ENCODE measurements at regions not wholly inside any gene's neighbourhood (a gene's known extent, or its start where the extent isn't known, plus 50 kb on each side); places are given as distances from the start of the nearest gene placed in this dataset.

GRCh38 chr6:6376845-6377244 lies 56.4 kb upstream of the F13A1 start:
- Histone ChIP-seq H3K4me1 (no peaks in the 10 kb centered on the region), H3K36me3 (replicated peaks) (no peaks in the 10 kb centered on the region), H3K4me3 (no peak overlapping the region), H3K9me3 (no peaks in the 10 kb centered on the region), H3K27me3 (ENCODE audit: low read depth) (no peaks in the 10 kb centered on the region)
- no peak for DNase-seq (ENCODE audit: low spot score in 2 of 2)
- in situ Hi-C loops (cut with MboI; ENCODE audit: low sequenced_read_pairs) = no loop called here

GRCh38 chr6:6377621-6378020 lies 57.2 kb upstream of the F13A1 start:
- Histone ChIP-seq H3K4me1 (no peaks in the 10 kb centered on the region), H3K27me3 (ENCODE audit: low read depth) (no peaks in the 10 kb centered on the region), H3K36me3 (replicated peaks) (no peaks in the 10 kb centered on the region), H3K9me3 (no peaks in the 10 kb centered on the region), H3K4me3 (no peak overlapping the region)
- no peak for DNase-seq (ENCODE audit: low spot score in 2 of 2)
- in situ Hi-C loops (cut with MboI; ENCODE audit: low sequenced_read_pairs) = no loop called here

GRCh38 chr6:6379573-6379972 lies 59.1 kb upstream of the F13A1 start:
- no peaks in the 10 kb centered on the region for H3K4me1 ChIP-seq
- no peak for DNase-seq (ENCODE audit: low spot score in 2 of 2)
- no peak overlapping the region for H3K4me3 ChIP-seq
- in situ Hi-C loops (cut with MboI; ENCODE audit: low sequenced_read_pairs) = no loop called here
- no peaks in the 10 kb centered on the region for H3K9me3 ChIP-seq
- H3K27me3 ChIP-seq (ENCODE audit: low read depth) = no peaks in the 10 kb centered on the region
- H3K36me3 ChIP-seq (replicated peaks) = no peaks in the 10 kb centered on the region

GRCh38 chr6:6384520-6384919 lies 64.1 kb upstream of the F13A1 start:
- H3K4me1 ChIP-seq = no peaks in the 10 kb centered on the region
- H3K27me3 ChIP-seq (ENCODE audit: low read depth) = no peaks in the 10 kb centered on the region
- H3K36me3 ChIP-seq (replicated peaks) = no peaks in the 10 kb centered on the region
- H3K9me3 ChIP-seq = no peaks in the 10 kb centered on the region
- in situ Hi-C loops (cut with MboI; ENCODE audit: low sequenced_read_pairs) = no loop called here
- no peak overlapping the region for H3K4me3 ChIP-seq
- DNase-seq (ENCODE audit: low spot score in 2 of 2) = no peak

- Histone ChIP-seq H3K9me3 (no peaks in the 10 kb centered on the region), H3K4me1 (no peaks in the 10 kb centered on the region), H3K27me3 (ENCODE audit: low read depth) (no peaks in the 10 kb centered on the region), H3K4me3 (no peak overlapping the region), H3K36me3 (replicated peaks) (no peaks in the 10 kb centered on the region)
- DNase-seq (ENCODE audit: low spot score in 2 of 2) = no peak
- in situ Hi-C loops (cut with MboI; ENCODE audit: low sequenced_read_pairs) = no loop called here
These were observed 65.5 kb upstream of the F13A1 start for GRCh38 chr6:6386010-6386409.

GRCh38 chr6:6390849-6391602 lies 70.6 kb upstream of the F13A1 start:
- in situ Hi-C loops (cut with MboI; ENCODE audit: low sequenced_read_pairs) = no loop called here
- Histone ChIP-seq H3K27me3 (ENCODE audit: low read depth) (no peaks in the 10 kb centered on the region), H3K4me1 (no peaks in the 10 kb centered on the region), H3K4me3 (no peak overlapping the region), H3K36me3 (replicated peaks) (no peaks in the 10 kb centered on the region), H3K9me3 (no peaks in the 10 kb centered on the region)
- DNase-seq (ENCODE audit: low spot score in 2 of 2) = no peak

GRCh38 chr6:6392214-6393068 lies 72.0 kb upstream of the F13A1 start:
- Histone ChIP-seq H3K4me3 (no peak overlapping the region), H3K27me3 (ENCODE audit: low read depth) (no peaks in the 10 kb centered on the region), H3K36me3 (replicated peaks) (no peaks in the 10 kb centered on the region), H3K4me1 (no peaks in the 10 kb centered on the region), H3K9me3 (no peaks in the 10 kb centered on the region)
- in situ Hi-C loops (cut with MboI; ENCODE audit: low sequenced_read_pairs) = no loop called here
- no peak for DNase-seq (ENCODE audit: low spot score in 2 of 2)

- H3K4me3 ChIP-seq = no peak overlapping the region
- in situ Hi-C loops (cut with MboI; ENCODE audit: low sequenced_read_pairs) = no loop called here
- no peaks in the 10 kb centered on the region for H3K4me1 ChIP-seq
These were observed 72.6 kb upstream of the F13A1 start for GRCh38 chr6:6393069-6393529.

GRCh38 chr6:6395581-6396197 lies 75.2 kb upstream of the F13A1 start:
- in situ Hi-C loops (cut with MboI; ENCODE audit: low sequenced_read_pairs) = no loop called here
- H3K27me3 ChIP-seq (ENCODE audit: low read depth) = no peaks in the 10 kb centered on the region
- no peak overlapping the region for H3K4me3 ChIP-seq
- DNase-seq (ENCODE audit: low spot score in 2 of 2) = no peak
- no peaks in the 10 kb centered on the region for H3K4me1 ChIP-seq
- no peaks in the 10 kb centered on the region for H3K36me3 ChIP-seq (replicated peaks)
- H3K9me3 ChIP-seq = no peaks in the 10 kb centered on the region

More at GRCh38 chr6:6393069-6393529, 72.6 kb upstream of the F13A1 start:
- DNase-seq (ENCODE audit: low spot score in 2 of 2) = no peak
- no peaks in the 10 kb centered on the region for H3K36me3 ChIP-seq (replicated peaks)
- H3K9me3 ChIP-seq = no peaks in the 10 kb centered on the region
- H3K27me3 ChIP-seq (ENCODE audit: low read depth) = no peaks in the 10 kb centered on the region

GRCh38 chr6:6397842-6398241 lies 77.4 kb upstream of the F13A1 start:
- H3K36me3 ChIP-seq (replicated peaks) = no peaks in the 10 kb centered on the region
- in situ Hi-C loops (cut with MboI; ENCODE audit: low sequenced_read_pairs) = no loop called here

GRCh38 chr6:6399568-6399967 lies 79.1 kb upstream of the F13A1 start:
- in situ Hi-C loops (cut with MboI; ENCODE audit: low sequenced_read_pairs) = no loop called here
- no peak for DNase-seq (ENCODE audit: low spot score in 2 of 2)
- no peaks in the 10 kb centered on the region for H3K27me3 ChIP-seq (ENCODE audit: low read depth)
- H3K9me3 ChIP-seq = no peaks in the 10 kb centered on the region
- no peaks in the 10 kb centered on the region for H3K36me3 ChIP-seq (replicated peaks)
- no peak overlapping the region for H3K4me3 ChIP-seq
- H3K4me1 ChIP-seq = no peaks in the 10 kb centered on the region

More at GRCh38 chr6:6397842-6398241, 77.4 kb upstream of the F13A1 start:
- H3K4me1 ChIP-seq = no peaks in the 10 kb centered on the region
- no peaks in the 10 kb centered on the region for H3K27me3 ChIP-seq (ENCODE audit: low read depth)
- no peak overlapping the region for H3K4me3 ChIP-seq
- DNase-seq (ENCODE audit: low spot score in 2 of 2) = no peak
- H3K9me3 ChIP-seq = no peaks in the 10 kb centered on the region

- in situ Hi-C loops (cut with MboI; ENCODE audit: low sequenced_read_pairs) = no loop called here
- no peaks in the 10 kb centered on the region for H3K9me3 ChIP-seq
- H3K27me3 ChIP-seq (ENCODE audit: low read depth) = no peaks in the 10 kb centered on the region
- no peaks in the 10 kb centered on the region for H3K36me3 ChIP-seq (replicated peaks)
- H3K4me1 ChIP-seq = no peaks in the 10 kb centered on the region
- no peak for DNase-seq (ENCODE audit: low spot score in 2 of 2)
- no peak overlapping the region for H3K4me3 ChIP-seq
These were observed 80.9 kb upstream of the F13A1 start for GRCh38 chr6:6401401-6401800.

- Histone ChIP-seq H3K9me3 (no peaks in the 10 kb centered on the region), H3K36me3 (replicated peaks) (no peaks in the 10 kb centered on the region), H3K4me3 (no peak overlapping the region), H3K27me3 (ENCODE audit: low read depth) (no peaks in the 10 kb centered on the region), H3K4me1 (no peaks in the 10 kb centered on the region)
- no peak for DNase-seq (ENCODE audit: low spot score in 2 of 2)
- in situ Hi-C loops (cut with MboI; ENCODE audit: low sequenced_read_pairs) = no loop called here
These were observed 81.5 kb upstream of the F13A1 start for GRCh38 chr6:6402006-6402405.

- Histone ChIP-seq H3K36me3 (replicated peaks) (no peaks in the 10 kb centered on the region), H3K4me1 (no peaks in the 10 kb centered on the region), H3K4me3 (no peak overlapping the region), H3K9me3 (no peaks in the 10 kb centered on the region), H3K27me3 (ENCODE audit: low read depth) (no peaks in the 10 kb centered on the region)
- no peak for DNase-seq (ENCODE audit: low spot score in 2 of 2)
- in situ Hi-C loops (cut with MboI; ENCODE audit: low sequenced_read_pairs) = no loop called here
These were observed 82.1 kb upstream of the F13A1 start for GRCh38 chr6:6402591-6402990.
